Fibroblast of the aortic adventitia (primary cell): ENCODE measurements at regions not wholly inside any gene's neighbourhood (a gene's known extent, or its start where the extent isn't known, plus 50 kb on each side); places are given as distances from the start of the nearest gene placed in this dataset.

ENCODE experiments used
- DNase-seq: peaks from one replicate; pipeline ENCODE4 v3.0.0-alpha.2; 2010; ENCODE audit warnings: low read depth
- H3K4me3 ChIP-seq: 2 replicates; pipeline ENCODE4 v1.5.1; 2011; ENCODE audit warnings: low read depth, mild to moderate bottlenecking, control low read depth, low read length, moderate library complexity
- CTCF ChIP-seq: IDR thresholded peaks from 2 replicates; pipeline ENCODE4 v1.5.1; 2011; ENCODE audit warnings: mild to moderate bottlenecking, low read length, control low read depth, inconsistent platforms; ENCODE audit not compliant: insufficient read depth

- DNase-seq = peak; percentile 54
- TF ChIP-seq CTCF = no peak
- H3K4me3 ChIP-seq = no peak overlapping the region
Observed at GRCh38 chr4:124478470-124478869, 234.1 kb downstream of the ANKRD50 start.

GRCh38 chr4:124480061-124480460 lies 232.5 kb downstream of the ANKRD50 start:
- DNase-seq = no peak
- H3K4me3 ChIP-seq = no peak overlapping the region
- no peak for TF ChIP-seq CTCF

GRCh38 chr4:124481123-124481522 lies 231.4 kb downstream of the ANKRD50 start:
- no peak for DNase-seq
- no peak for TF ChIP-seq CTCF
- no peak overlapping the region for H3K4me3 ChIP-seq

GRCh38 chr4:124483048-124483906 lies 229.3 kb downstream of the ANKRD50 start:
- peak; percentile 27 for DNase-seq
- no peak for TF ChIP-seq CTCF
- no peak overlapping the region for H3K4me3 ChIP-seq

- no peak overlapping the region for H3K4me3 ChIP-seq
- TF ChIP-seq CTCF = no peak
- no peak for DNase-seq
Observed at GRCh38 chr4:124484008-124484407, 228.5 kb downstream of the ANKRD50 start.

GRCh38 chr4:124484940-124485339 lies 227.6 kb downstream of the ANKRD50 start:
- TF ChIP-seq CTCF = no peak
- H3K4me3 ChIP-seq = no peak overlapping the region
- DNase-seq = no peak
